ENCODE measurements at regions not wholly inside any gene's neighbourhood (a gene's known extent, or its start where the extent isn't known, plus 50 kb on each side); places are given as distances from the start of the nearest gene placed in this dataset.

GRCh38 chr11:111194860-111195568, 50.5 kb upstream of the POU2AF2 start:
- DNase-seq: no peak

- no peak for DNase-seq
Measured at GRCh38 chr11:111193924-111194490, 51.5 kb upstream of the POU2AF2 start.

GRCh38 chr11:111189466-111189865, 56.1 kb upstream of the POU2AF2 start:
- DNase-seq: no peak

- DNase-seq: no peak
Measured at GRCh38 chr11:111186308-111186915, 59.1 kb upstream of the POU2AF2 start.

- DNase-seq: no peak
Measured at GRCh38 chr11:111185266-111185665, 60.3 kb upstream of the POU2AF2 start.

GRCh38 chr11:111183706-111184105, 61.8 kb upstream of the POU2AF2 start:
- no peak for DNase-seq

- no peak for DNase-seq
Measured at GRCh38 chr11:111179184-111179910, 66.2 kb upstream of the POU2AF2 start.

GRCh38 chr11:111177037-111177871, 68.3 kb upstream of the POU2AF2 start:
- DNase-seq: no peak

- DNase-seq: no peak
Measured at GRCh38 chr11:111176603-111177002, 68.9 kb upstream of the POU2AF2 start.

- DNase-seq: no peak
Measured at GRCh38 chr11:111173221-111173620, 72.3 kb upstream of the POU2AF2 start.

- no peak for DNase-seq
Measured at GRCh38 chr11:111172321-111172862, 73.1 kb upstream of the POU2AF2 start.

GRCh38 chr11:111170761-111171379, 74.7 kb upstream of the POU2AF2 start:
- DNase-seq: no peak

- DNase-seq: no peak
Measured at GRCh38 chr11:111169367-111169766, 76.2 kb upstream of the POU2AF2 start.

GRCh38 chr11:111168871-111169270, 76.7 kb upstream of the POU2AF2 start:
- DNase-seq: no peak

GRCh38 chr11:111167666-111168065, 77.9 kb upstream of the POU2AF2 start:
- DNase-seq: no peak

GRCh38 chr11:111166598-111166997, 78.9 kb upstream of the POU2AF2 start:
- DNase-seq: no peak

- DNase-seq: no peak
Measured at GRCh38 chr11:111162305-111162704, 83.2 kb upstream of the POU2AF2 start.

GRCh38 chr11:111157571-111157970, 88.0 kb upstream of the POU2AF2 start:
- no peak for DNase-seq

GRCh38 chr11:111155021-111155420, 90.5 kb upstream of the POU2AF2 start:
- no peak for DNase-seq

- DNase-seq: no peak
Measured at GRCh38 chr11:111153194-111153593, 92.3 kb upstream of the POU2AF2 start.

- DNase-seq: no peak
Measured at GRCh38 chr11:111148953-111149352, 96.6 kb upstream of the POU2AF2 start.

- DNase-seq: no peak
Measured at GRCh38 chr11:111148121-111148520, 97.4 kb upstream of the POU2AF2 start.
